CD4-positive, alpha-beta T cell treated with Interleukin-15 for 1 hour (primary cell): ENCODE measurements at regions not wholly inside any gene's neighbourhood (a gene's known extent, or its start where the extent isn't known, plus 50 kb on each side); places are given as distances from the start of the nearest gene placed in this dataset.
"Not testable (repeated sequence)": the region's sequence is repeated elsewhere in the genome, so short reads cannot be mapped to it uniquely, and the experiment has no call there.

ENCODE experiments used
- DNase-seq: peaks from one replicate; pipeline ENCODE4 v3.0.0-alpha.2; 2020

DNA sequence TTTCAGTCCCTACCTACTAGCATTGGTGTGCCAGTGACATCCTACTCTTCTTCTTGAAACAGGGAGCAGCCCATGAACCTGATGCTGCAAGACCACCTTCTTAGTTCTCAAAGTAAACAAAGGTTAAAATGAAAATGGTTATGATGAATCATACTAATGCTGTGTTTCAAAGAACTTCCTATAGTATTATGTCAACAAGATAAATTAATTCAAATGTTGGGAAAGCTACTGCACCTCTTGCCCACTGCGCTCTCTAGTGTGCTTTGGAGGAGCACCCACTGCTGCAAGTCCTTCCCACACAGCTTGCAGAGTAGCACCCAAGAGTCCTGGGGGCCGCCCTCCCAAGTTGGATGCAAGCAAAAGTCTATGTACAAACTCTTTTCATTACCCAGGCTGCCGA, 81.1 kb downstream of the CD200R1L start:
- no peak for DNase-seq

- no peak for DNase-seq
Measured at GRCh38 chr3:112763258-112763657, 83.4 kb downstream of the CD200R1L start.

DNA sequence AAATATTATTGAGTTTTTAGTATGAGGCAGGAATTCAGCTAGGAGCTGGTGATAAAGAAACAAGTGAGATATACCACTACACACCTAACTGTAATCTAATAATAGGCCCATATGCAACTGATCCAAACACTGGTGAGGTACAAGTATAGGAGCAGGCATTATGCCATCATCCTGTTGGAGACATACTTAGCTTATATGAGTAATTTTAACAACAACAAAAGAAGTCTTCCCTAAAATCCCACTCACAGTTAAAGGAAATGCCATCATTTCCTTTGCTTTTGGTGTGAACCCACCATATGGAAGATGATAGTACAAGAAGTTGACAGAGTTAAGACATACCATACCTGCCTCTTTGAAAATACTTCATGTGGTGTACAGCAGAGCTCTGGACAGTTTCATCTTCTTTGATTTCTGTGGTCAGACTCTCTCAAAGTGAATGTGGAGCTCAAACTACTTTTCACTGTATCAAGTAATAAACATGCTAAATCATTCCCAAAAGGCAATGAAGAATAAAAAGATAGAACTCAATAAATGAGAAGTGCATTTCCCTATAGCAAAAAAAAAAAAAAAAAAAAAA, 85.5 kb downstream of the CD200R1L start:
- no peak for DNase-seq

GRCh38 chr3:112759681-112760080, 87.0 kb downstream of the CD200R1L start:
- no peak for DNase-seq

- DNase-seq = no peak
Measured at GRCh38 chr3:112759210-112759609, 87.5 kb downstream of the CD200R1L start.

DNA sequence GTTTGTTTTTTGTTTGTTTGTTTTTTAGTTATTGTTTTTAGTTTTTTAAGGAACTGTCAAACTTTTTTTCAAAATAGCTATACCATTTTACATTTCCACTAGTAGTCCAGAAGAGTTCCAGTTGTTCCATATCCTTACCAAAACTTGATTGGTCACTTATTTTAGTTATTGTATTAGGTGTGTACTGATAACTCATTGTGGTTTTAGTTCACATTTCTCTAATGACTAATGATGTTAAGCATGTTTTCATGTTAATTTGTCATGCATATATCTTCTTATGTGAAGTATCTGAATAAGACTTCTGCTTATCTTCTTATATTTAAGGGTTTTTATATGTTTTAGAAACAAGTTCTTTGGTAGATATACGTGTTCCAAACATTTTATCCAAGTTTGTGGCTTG, 89.5 kb downstream of the CD200R1L start:
- no peak for DNase-seq

- DNase-seq = no peak
Measured at GRCh38 chr3:112755845-112756613, 90.6 kb downstream of the CD200R1L start.

DNA sequence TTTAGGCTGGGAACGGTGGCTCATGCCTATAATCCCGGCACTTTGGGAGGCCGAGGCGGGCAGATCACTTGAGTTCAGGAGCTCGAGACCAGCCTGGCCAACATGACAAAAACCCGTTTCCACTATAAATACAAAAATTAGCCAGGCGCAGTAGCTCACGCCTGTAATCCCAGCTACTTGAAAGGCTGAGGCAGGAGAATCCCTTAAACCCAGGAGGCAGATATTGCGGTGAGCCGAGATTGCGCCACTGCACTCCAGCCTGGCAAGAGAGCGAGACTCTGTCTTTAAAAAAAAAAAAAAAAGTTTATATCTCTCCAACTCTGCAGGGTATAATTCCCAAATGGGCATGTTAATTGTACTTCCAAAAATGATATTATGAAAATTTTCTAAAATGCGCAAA, 91.6 kb downstream of the CD200R1L start:
- not testable (repeated sequence) for DNase-seq

DNA sequence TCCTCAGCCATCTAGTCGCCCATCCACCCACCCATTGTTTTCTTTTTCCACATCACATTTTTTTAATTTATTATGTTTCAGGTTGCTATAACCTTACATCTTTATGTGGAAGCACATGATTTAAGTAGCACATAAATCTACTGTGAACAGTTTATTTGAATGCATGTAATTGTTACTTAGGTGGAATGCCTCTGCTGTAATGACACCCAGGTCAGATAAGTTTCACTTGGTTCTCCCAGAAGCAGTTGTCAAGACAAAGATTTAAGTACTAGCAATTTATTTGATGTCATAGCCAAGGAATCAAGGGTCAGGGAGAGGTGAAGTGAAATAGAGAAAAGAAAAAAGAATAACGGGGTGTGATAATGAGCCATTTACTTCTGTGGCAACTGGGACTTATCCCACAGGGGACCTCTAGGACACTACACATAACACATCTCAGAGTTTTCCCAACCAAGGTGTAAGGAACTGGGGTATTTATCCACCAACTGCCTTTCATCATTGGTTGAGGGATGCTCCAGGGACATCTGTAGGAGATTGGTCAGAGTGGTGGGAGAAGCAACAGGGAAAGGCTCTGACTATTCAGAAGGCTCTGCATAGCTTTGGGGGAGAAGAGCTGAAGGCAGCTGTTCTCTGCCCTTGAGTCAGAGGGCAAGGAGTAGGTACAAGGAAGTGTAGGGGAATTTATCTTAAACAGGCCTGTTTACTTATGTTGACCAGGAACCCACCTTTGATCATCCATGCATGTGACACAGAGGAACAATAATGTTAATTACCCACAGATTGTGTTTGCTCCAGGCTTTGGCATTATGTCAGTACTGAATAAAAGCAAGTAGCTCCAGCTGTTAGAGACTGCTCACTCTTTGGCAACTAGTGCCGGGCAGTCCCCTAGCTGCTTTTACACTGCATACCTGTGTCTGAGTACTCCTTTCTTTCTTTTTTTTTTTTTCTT, 94.8 kb downstream of the CD200R1L start:
- DNase-seq = no peak

DNA sequence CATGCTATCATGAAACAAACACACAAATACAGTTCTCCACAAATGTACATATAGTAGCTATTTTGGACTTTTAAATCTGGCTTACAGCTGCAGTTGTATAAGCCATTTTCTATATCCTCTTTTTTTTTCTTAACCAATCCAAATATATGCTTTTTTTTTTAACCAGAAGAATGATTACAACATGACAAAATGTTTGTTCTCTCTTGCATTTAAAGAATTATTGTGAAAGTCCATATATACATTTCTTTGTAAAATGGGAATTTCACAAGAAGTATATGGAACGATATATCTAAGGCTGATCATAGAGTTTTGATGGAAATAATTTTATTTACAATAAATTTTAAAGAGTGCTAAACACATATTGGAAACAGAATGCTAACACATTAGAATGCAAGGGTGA, 95.6 kb downstream of the CD200R1L start:
- no peak for DNase-seq

- no peak for DNase-seq
Measured at GRCh38 chr3:112747624-112748023, 99.0 kb downstream of the CD200R1L start.

GRCh38 chr3:112746675-112747280, 99.9 kb downstream of the CD200R1L start:
- no peak for DNase-seq

DNA sequence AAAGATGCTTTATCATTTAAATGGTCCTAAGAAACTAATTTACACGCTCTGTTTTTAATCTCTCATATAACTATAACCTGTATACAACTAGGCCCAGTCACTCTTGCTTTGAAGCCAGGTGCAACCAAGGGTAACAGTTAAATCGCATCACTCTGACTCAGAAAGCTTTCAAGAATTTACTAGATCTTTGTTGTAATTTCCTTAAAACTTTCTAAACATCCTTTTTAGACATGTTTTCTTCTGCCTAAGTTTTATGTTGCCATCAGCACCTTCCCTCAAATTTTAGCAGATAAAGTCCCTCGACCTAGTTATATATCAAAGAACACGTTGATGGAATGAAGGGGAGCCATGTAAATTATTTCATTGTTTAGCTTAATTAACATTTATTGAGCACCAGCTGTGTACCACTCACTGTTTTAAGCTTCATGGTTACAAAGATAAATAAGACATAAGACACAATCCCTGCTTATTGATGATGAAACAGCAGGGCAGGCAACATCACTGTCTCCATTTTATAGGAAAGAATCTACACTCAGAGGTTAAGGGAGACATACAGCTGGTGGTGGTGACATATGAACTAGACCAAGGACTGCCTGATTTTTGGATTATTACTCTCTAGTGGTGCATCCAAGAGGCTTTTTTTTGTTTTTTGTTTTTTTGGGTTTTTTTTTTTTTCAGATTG, 101.0 kb downstream of the CD200R1L start:
- DNase-seq = no peak

GRCh38 chr3:112744825-112745566, 101.7 kb downstream of the CD200R1L start:
- DNase-seq = no peak

- no peak for DNase-seq
Measured at GRCh38 chr3:112744106-112744505, 102.6 kb downstream of the CD200R1L start.

GRCh38 chr3:112742934-112743333, 102.0 kb upstream of the CCDC80 start:
- no peak for DNase-seq

- DNase-seq = no peak
Measured at GRCh38 chr3:112741983-112742382, 101.0 kb upstream of the CCDC80 start.

- no peak for DNase-seq
Measured at GRCh38 chr3:112740835-112741234, 99.9 kb upstream of the CCDC80 start.

- no peak for DNase-seq
Measured at GRCh38 chr3:112739252-112739965, 98.5 kb upstream of the CCDC80 start.

DNA sequence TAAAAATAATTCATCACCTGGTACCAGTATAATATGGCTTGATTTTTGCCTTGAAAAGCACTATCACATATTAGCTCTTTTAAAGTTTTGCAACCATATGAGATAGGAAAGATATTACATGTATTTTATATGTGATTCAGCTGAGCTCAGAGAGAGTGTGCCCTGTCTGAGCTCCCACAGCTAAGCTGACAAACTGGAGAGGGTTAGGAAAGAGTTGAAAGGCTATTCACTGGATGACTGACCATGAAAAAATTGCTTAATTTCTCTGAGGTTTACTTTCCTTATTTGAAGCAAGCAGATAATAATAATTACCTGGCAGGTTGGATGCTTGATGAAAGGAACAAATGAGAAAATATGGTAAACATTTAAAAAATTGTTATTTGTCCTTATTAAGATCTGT, 97.4 kb upstream of the CCDC80 start:
- DNase-seq = no peak
